Neural cell (in vitro differentiated cells): ENCODE measurements at regions not wholly inside any gene's neighbourhood (a gene's known extent, or its start where the extent isn't known, plus 50 kb on each side); places are given as distances from the start of the nearest gene placed in this dataset.

ENCODE experiments used
- CTCF ChIP-seq: fragments of 450-650 bp; IDR thresholded peaks from 2 replicates; pipeline ENCODE4 v1.5.1; 2014; ENCODE audit warnings: antibody characterized with exemption, mild to moderate bottlenecking, moderate library complexity; ENCODE audit not compliant: poor library complexity, severe bottlenecking
- EP300 ChIP-seq: fragments of 450-650 bp; conservative IDR thresholded peaks from 2 replicates; pipeline ENCODE4 v1.6.1; 2014; ENCODE audit warnings: antibody characterized with exemption, mild to moderate bottlenecking, moderate library complexity; ENCODE audit not compliant: poor library complexity, severe bottlenecking
- EZH2 ChIP-seq: fragments of 200-600, 300-800 bp; shearing (Covaris generic), sonication (generic); IDR thresholded peaks from 2 replicates; pipeline ENCODE4 v1.6.1; 2014; ENCODE audit warnings: antibody characterized with exemption, low read length, borderline replicate concordance, mild to moderate bottlenecking; ENCODE audit not compliant: insufficient read depth, poor library complexity, severe bottlenecking
- MXI1 ChIP-seq: fragments of 450-650 bp; conservative IDR thresholded peaks from 2 replicates; pipeline ENCODE4 v1.6.1; 2014; ENCODE audit warnings: antibody characterized with exemption, mild to moderate bottlenecking; ENCODE audit not compliant: poor library complexity, severe bottlenecking
- POLR2AphosphoS5 ChIP-seq: IDR thresholded peaks from 2 replicates; pipeline ENCODE4 v1.6.1; 2012
- RAD21 ChIP-seq: fragments of 450-650 bp; conservative IDR thresholded peaks from 2 replicates; pipeline ENCODE4 v1.6.1; 2014; ENCODE audit warnings: antibody characterized with exemption, mild to moderate bottlenecking, moderate library complexity
- REST ChIP-seq: IDR thresholded peaks from 2 replicates; pipeline ENCODE4 v1.6.1; 2012; ENCODE audit warnings: borderline replicate concordance
- SMC3 ChIP-seq: fragments of 450-650 bp; conservative IDR thresholded peaks from 2 replicates; pipeline ENCODE4 v1.6.1; 2014; ENCODE audit warnings: antibody characterized with exemption, mild to moderate bottlenecking, moderate library complexity; ENCODE audit not compliant: poor library complexity
- TAF1 ChIP-seq: IDR thresholded peaks from 2 replicates; pipeline ENCODE4 v1.6.1; 2012; ENCODE audit warnings: low read depth

GRCh38 chr9:129359916-129360536, 182.0 kb upstream of the IER5L start:
- TF ChIP-seq EP300 (no peak), CTCF (no peak), TAF1 (no peak), RAD21 (no peak), EZH2 (no peak), POLR2AphosphoS5 (no peak), MXI1 (no peak), SMC3 (no peak), REST (no peak)
